ENCODE measurements at regions not wholly inside any gene's neighbourhood (a gene's known extent, or its start where the extent isn't known, plus 50 kb on each side); places are given as distances from the start of the nearest gene placed in this dataset.

- no peak overlapping the region for H3K27ac ChIP-seq (ENCODE audit: low read length)
- no peaks in the 10 kb centered on the region for H3K4me1 ChIP-seq (ENCODE audit: insufficient read depth, low read length)
- no peak overlapping the region for H3K9ac ChIP-seq (ENCODE audit: low read length)
- intact Hi-C loops (cut with micrococcal nuclease) = no loop called here
- H3K36me3 ChIP-seq (ENCODE audit: low read depth, low read length) = no peaks in the 10 kb centered on the region
- no peak overlapping the region for H2AFZ ChIP-seq (ENCODE audit: low read length)
- H4K20me1 ChIP-seq (ENCODE audit: low read length) = no peaks in the 10 kb centered on the region
- no peaks in the 10 kb centered on the region for H3K9me3 ChIP-seq (ENCODE audit: low read length)
- H3K79me2 ChIP-seq (ENCODE audit: low read length) = no peaks in the 10 kb centered on the region
- H3K9me2 ChIP-seq (replicated peaks; ENCODE audit: low read length) = no peaks in the 10 kb centered on the region
- BruUV-seq (replicated peaks) = no TSS peak
- H3K27me3 ChIP-seq (ENCODE audit: low read length) = peaks cover 76% of the 10 kb centered on the region
- TF ChIP-seq EZH2 (IDR thresholded peaks at IDR 0.05; ENCODE audit: low read length, unreplicated experiment) (no peak), EZH2phosphoT487 (IDR thresholded peaks at IDR 0.05; ENCODE audit: borderline replicate concordance, low read length) (no peak), CTCF (conservative IDR thresholded peaks at IDR 0.05; ENCODE audit: low read depth, low read length) (no peak)
- H3K4me2 ChIP-seq (ENCODE audit: low read length) = no peak overlapping the region
- ATAC-seq (no peak), DNase-seq (no peak)
- H3F3A ChIP-seq (ENCODE audit: low read length, unreplicated experiment) = no peaks in the 10 kb centered on the region
- POLR2A ChIA-PET (ENCODE audit: unreplicated experiment) = no interaction called here
- no peak overlapping the region for H3K4me3 ChIP-seq (ENCODE audit: low read length)
- CTCF ChIA-PET = no interaction called here
These were observed 72.8 kb downstream of the TTLL2 start for GRCh38 chr6:167397712-167398111.

DNA sequence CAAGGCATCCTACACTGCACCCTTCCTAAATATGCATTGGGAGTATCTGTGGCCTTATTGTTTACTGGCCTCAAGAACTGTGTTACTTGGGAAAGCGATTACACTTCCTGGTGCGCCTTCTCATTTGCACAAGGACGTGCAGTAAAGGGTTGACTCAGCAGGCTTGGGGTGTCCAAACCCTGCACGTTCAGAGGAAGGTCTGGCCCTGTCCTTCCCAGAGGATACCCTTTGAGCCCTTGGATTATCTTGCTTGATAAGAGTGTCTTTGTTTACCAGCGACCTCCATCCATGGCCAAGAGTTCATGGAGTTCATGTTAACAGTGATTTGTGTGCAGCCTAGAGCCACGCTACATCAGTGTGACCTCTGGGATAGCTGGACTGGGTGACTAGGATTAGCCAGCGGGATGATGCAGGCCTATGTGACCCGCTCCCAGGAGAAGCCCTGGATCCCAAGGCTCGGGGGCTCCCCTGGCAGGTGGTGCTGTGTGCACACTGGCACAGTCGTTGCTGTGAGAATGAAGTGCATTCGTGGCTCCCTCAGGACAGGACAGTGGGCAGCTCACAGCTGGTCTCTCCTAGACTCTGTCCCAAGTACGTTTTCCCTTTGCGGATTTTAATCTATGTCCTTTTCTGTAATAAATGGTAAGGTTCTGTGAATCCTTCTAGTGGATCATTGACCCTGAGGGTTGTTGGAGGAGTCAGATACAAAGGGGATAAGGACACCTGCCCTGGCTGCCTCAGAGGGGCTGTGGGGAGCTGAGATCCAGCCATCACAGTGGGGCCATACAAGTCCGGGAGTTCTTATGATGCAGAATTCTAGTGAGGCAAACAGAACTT is 73.5 kb downstream of the TTLL2 start:
- Histone ChIP-seq H3K36me3 (ENCODE audit: low read depth, low read length) (no peaks in the 10 kb centered on the region), H3K79me2 (ENCODE audit: low read length) (no peaks in the 10 kb centered on the region), H4K20me1 (ENCODE audit: low read length) (no peaks in the 10 kb centered on the region), H3K27ac (ENCODE audit: low read length) (no peak overlapping the region), H3K9ac (ENCODE audit: low read length) (no peak overlapping the region), H3K4me1 (ENCODE audit: insufficient read depth, low read length) (no peaks in the 10 kb centered on the region), H3K4me2 (ENCODE audit: low read length) (no peak overlapping the region), H3F3A (ENCODE audit: low read length, unreplicated experiment) (no peaks in the 10 kb centered on the region), H3K9me2 (replicated peaks; ENCODE audit: low read length) (no peaks in the 10 kb centered on the region), H3K9me3 (ENCODE audit: low read length) (no peaks in the 10 kb centered on the region), H2AFZ (ENCODE audit: low read length) (no peak overlapping the region), H3K4me3 (ENCODE audit: low read length) (no peak overlapping the region), H3K27me3 (ENCODE audit: low read length) (peaks cover 76% of the 10 kb centered on the region)
- DNase-seq = no peak
- intact Hi-C loops (cut with micrococcal nuclease) = no loop called here
- POLR2A ChIA-PET (ENCODE audit: unreplicated experiment) = no interaction called here
- CTCF ChIA-PET = no interaction called here
- ATAC-seq = no peak
- TF ChIP-seq EZH2phosphoT487 (IDR thresholded peaks at IDR 0.05; ENCODE audit: borderline replicate concordance, low read length) = no peak
- no TSS peak for BruUV-seq (replicated peaks)

GRCh38 chr6:167399051-167399387 is 74.1 kb downstream of the TTLL2 start:
- no peak overlapping the region for H2AFZ ChIP-seq (ENCODE audit: low read length)
- ATAC-seq = no peak
- BruUV-seq (replicated peaks) = no TSS peak
- peaks cover 80% of the 10 kb centered on the region for H3K27me3 ChIP-seq (ENCODE audit: low read length)
- H3F3A ChIP-seq (ENCODE audit: low read length, unreplicated experiment) = no peaks in the 10 kb centered on the region
- ChIA-PET POLR2A (ENCODE audit: unreplicated experiment) (no interaction called here), CTCF (no interaction called here)
- no peak overlapping the region for H3K27ac ChIP-seq (ENCODE audit: low read length)
- H3K9ac ChIP-seq (ENCODE audit: low read length) = no peak overlapping the region
- H3K36me3 ChIP-seq (ENCODE audit: low read depth, low read length) = no peaks in the 10 kb centered on the region
- TF ChIP-seq CTCF (conservative IDR thresholded peaks at IDR 0.05; ENCODE audit: low read depth, low read length) (no peak), EZH2 (IDR thresholded peaks at IDR 0.05; ENCODE audit: low read length, unreplicated experiment) (no peak), EZH2phosphoT487 (IDR thresholded peaks at IDR 0.05; ENCODE audit: borderline replicate concordance, low read length) (no peak)
- H3K4me3 ChIP-seq (ENCODE audit: low read length) = no peak overlapping the region
- H3K9me2 ChIP-seq (replicated peaks; ENCODE audit: low read length) = no peaks in the 10 kb centered on the region
- no peak overlapping the region for H3K4me2 ChIP-seq (ENCODE audit: low read length)
- H3K79me2 ChIP-seq (ENCODE audit: low read length) = no peaks in the 10 kb centered on the region
- intact Hi-C loops (cut with micrococcal nuclease) = no loop called here
- no peaks in the 10 kb centered on the region for H3K9me3 ChIP-seq (ENCODE audit: low read length)
- no peak for DNase-seq
- H4K20me1 ChIP-seq (ENCODE audit: low read length) = no peaks in the 10 kb centered on the region
- H3K4me1 ChIP-seq (ENCODE audit: insufficient read depth, low read length) = no peaks in the 10 kb centered on the region
